ENCODE measurements at regions not wholly inside any gene's neighbourhood (a gene's known extent, or its start where the extent isn't known, plus 50 kb on each side); places are given as distances from the start of the nearest gene placed in this dataset.

DNA sequence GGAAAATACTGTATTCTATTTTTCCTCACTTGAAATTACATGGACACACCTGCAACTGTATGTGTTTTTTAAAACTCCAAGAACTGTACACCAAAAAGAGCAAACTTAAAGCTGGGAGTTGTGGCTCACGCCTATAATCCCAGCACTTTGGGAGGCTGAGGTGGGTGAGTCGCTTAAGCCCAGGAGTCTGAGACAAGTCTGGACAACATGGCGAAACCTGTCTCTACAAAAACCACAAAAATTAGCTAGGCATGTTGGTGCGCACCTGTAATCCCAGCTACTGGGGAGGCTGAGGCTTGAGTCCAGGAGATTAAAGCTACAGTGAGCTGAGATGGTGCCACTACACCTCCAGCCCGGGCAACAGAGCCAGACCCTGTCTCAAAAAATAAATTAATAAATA, 95.9 kb downstream of the SINHCAF start:
- DNase-seq (ENCODE audit: insufficient read length) (no peak), FAIRE-seq (no peak)
- TF ChIP-seq POLR2AphosphoS5 (IDR thresholded peaks at IDR 0.05; ENCODE audit: low read depth, low read length) (no peak), POLR2A (IDR thresholded peaks at IDR 0.05; ENCODE audit: low read depth, low read length) (no peak), TAF1 (IDR thresholded peaks at IDR 0.05; ENCODE audit: borderline replicate concordance, low read depth, low read length) (no peak)
